ENCODE measurements at regions not wholly inside any gene's neighbourhood (a gene's known extent, or its start where the extent isn't known, plus 50 kb on each side); places are given as distances from the start of the nearest gene placed in this dataset.

GRCh38 chr22:48171271-48171691 is 1408.8 kb downstream of the TBC1D22A start:
- no peak for DNase-seq (ENCODE audit: low spot score)

DNA sequence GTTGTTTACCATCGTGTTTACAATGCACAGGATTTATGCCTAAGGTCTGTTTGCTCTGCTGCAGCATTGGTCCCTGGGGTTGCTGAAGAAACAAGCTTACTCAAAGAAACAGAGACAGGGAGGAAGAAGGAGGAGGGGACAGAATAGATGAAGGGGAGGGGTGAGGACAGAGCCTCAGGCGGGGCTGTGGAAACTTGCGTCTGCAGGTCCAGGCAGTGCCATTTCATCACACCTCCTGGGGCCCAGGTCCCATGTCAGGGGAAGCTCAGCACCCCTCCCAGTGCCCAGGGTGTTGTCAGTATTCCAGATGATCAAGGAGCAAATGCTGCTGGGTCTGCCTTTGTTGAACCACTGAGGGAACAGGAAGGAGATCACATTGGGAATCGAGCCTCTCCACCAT is 1406.8 kb downstream of the TBC1D22A start:
- no peak for DNase-seq (ENCODE audit: low spot score)

DNA sequence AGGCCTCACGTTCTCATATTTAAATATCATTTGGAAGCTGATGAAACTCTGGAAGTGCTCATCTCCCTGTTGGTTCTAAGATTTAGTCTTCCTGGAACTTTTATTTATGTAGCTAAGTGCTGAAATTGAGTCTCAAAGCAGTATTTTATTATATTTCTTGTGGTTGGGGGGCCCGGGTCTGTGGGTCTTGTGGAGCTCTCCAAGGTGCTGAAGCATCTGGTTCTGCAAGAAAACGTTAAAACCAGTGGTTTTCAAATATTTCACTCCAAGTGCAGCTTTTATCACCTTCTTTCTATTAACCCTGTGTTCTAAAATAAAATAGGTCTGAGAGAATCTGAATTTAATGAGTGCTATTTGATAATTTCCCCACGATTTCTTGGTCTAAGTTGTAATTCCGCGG is 1404.8 kb downstream of the TBC1D22A start:
- no peak for DNase-seq (ENCODE audit: low spot score)

- no peak for DNase-seq (ENCODE audit: low spot score)
These were observed 1398.8 kb downstream of the TBC1D22A start for GRCh38 chr22:48161298-48161697.

GRCh38 chr22:48157676-48158075 is 1395.2 kb downstream of the TBC1D22A start:
- no peak for DNase-seq (ENCODE audit: low spot score)

DNA sequence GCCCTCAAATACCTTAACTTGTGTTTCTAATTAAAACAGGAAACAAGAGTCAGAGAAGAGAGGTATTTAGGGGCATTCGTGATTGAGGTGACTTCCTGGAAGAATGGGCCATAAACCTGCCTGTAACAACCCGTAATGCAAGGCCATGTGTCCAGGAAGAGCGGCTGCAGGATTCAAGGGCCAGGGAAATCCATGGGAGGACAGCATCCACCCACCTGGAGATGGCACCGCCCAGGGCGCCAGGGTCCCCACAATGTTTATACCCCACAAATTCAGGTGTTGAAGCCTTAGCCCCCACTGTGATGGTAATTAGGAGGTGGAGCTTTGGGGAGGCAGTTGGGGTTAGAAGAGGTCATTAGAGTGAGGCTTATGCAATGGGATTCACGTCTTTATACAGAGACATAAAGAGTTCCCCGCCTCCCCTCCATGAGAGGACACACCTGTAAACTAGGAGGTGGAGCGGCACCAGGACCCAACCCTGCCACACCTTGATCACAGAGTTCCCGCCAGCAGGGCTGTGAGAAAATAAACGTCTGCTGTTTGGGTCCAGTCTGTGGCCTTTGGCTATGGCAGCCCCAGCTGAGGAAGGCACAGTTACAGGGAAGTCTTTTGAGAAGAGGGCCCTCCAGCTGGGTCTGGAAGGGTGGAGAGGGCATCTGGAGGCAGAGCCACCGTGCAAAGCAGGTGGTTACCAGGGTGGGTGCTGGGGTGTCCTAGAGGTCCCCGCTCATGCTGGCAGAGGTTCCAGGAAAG is 1394.3 kb downstream of the TBC1D22A start:
- DNase-seq (ENCODE audit: low spot score), result no peak

DNA sequence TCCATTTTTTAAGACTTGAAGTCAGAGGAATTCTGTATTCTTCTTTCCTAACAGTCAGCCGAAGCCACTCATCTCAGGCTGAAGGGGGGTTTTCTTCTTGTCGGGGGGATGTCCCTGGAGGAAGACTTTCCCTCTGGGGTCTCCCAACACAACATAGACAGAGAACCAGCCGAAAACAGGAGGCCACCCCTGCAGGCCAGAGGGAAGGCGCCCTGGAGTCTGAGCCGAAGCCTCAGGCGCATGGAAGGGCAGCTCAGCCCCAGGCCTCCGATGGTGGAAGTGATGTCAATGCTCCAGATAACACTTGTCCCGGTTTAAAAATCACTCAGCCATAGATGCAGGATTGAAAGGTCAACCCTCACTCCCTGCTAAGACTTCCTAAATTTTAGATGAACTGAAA is 1393.0 kb downstream of the TBC1D22A start:
- no peak for DNase-seq (ENCODE audit: low spot score)

- no peak for DNase-seq (ENCODE audit: low spot score)
These were observed 1392.4 kb downstream of the TBC1D22A start for GRCh38 chr22:48154943-48155240.

DNA sequence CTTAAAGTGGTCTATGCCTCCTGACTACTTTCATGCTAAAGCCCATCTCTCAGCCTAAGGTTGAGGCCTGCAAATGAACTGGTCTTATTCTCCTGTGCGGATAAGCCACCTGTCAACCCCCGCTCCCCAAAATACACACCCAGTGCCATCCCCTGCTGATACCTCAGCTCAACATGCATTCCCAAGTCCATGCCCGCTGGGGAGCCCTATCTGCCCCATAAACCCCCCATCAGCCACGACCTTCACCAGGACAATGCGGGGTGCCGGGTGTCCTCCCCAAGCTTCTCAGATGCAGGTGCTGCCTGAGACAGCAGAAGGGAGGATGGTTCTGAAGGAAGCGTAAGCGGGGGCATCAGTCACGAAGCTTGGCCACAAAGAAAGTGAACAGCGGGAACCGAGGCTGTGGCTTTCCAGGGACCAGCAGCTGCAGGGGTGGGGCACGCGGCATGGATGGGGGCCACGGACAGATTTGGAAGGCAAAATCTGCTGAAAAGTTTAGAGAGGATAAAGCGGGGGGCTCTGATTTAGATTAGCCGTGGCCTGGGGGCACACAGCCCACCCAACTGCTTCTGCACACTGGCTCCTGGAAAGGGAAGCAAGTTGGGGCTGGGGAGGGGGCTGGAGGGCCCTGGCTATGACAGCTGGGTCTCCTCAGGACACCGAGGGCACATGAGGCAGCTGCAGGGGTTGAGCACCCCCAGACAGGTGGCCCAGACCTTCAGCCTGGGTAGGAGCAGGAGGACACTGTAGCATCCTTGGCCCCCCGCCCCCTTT is 1391.9 kb downstream of the TBC1D22A start:
- no peak for DNase-seq (ENCODE audit: low spot score)

- DNase-seq (ENCODE audit: low spot score), result no peak
These were observed 1391.3 kb downstream of the TBC1D22A start for GRCh38 chr22:48153726-48154125.

DNA sequence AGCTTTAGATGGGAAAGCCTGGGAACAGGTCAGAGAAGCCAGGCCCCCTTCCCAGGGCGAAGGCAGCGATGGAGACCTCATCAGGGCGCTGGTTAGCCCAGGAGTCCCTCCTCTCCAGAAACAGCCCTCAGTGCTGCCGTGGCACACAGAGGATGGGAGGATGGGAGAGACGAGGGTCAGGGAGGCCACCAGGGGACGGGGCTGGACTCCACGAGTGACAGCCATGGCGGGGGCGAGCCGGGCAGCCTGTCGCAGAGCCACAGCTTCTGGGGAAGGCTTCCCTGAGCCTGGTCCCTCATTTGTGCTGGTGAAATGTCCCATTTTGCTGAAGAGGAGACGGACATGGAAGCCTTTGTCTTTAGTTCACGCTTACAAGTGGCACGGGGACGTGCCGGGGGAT is 1390.5 kb downstream of the TBC1D22A start:
- DNase-seq (ENCODE audit: low spot score), result no peak

DNA sequence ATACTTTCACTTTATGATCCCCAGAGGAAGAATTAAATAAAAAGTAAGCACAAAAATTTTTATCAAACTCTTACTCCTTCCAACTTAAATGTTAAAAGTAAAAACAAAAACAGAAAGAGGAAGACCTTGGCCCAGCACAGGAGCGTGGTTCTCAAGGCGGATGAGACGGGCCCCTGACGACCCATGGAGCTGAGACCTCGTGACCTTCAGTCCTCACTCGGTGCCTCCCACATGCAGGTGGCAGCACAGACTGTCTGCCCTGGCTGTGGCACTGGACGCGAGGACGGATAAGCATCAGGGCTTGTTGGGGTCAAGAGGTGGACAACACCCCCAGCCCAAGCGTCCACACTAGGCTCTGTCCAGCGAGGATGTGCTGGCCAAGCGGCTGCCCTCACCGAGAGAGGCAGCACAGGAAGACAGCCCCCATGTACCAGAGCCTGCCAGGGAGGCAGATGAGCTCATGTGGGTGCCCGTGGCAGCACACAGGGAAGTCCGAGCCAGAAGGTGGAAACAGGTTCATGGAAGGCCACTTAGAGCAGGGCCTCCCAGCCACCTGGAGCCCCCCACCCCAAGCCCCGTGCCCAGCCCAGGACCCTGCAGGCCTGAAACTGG is 1389.8 kb downstream of the TBC1D22A start:
- no peak for DNase-seq (ENCODE audit: low spot score)

DNA sequence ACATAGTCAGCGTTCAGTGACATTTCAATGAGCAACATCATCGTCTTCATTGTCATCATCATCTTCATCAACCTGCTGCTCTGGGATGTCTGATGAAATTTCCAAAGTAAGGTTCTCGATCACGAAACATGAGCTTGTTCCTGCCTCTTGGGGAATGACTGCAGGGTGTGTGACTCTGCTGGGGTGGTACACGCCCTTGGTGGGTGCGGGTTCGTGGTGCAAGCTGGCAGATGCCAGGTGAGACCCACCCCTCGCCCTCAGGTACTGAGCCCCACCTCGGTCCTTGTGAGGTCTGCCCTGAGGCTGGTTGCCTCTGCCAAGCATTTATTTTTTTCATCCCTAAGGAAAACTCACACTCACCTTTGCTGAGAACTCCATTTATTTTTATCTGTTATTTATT is 1389.2 kb downstream of the TBC1D22A start:
- DNase-seq (ENCODE audit: low spot score), result no peak

- no peak for DNase-seq (ENCODE audit: low spot score)
These were observed 1385.4 kb downstream of the TBC1D22A start for GRCh38 chr22:48147831-48148230.

DNA sequence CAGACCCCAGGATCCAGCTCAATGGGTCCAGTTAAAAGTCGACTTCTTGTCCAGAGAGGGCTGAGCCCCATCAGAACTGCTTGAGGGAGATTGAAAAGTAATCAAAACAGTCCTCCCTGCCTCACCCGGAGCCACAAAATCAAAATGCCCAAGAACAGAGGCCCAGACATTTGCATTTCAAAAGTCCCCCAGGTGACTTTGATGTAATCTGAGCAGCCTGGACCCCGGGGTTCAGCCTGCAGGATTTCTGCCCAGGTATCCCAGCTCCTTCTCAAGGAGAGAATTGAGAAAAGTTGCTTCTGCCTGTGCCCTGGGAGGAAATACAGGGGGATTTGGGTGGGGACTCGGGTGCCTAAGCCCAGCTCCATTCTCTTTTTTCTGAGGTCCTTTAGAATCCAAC is 1385.0 kb downstream of the TBC1D22A start:
- DNase-seq (ENCODE audit: low spot score), result no peak

GRCh38 chr22:48146426-48146825 is 1384.0 kb downstream of the TBC1D22A start:
- no peak for DNase-seq (ENCODE audit: low spot score)

- no peak for DNase-seq (ENCODE audit: low spot score)
These were observed 1383.3 kb downstream of the TBC1D22A start for GRCh38 chr22:48145738-48146137.

- DNase-seq (ENCODE audit: low spot score), result no peak
These were observed 1381.9 kb downstream of the TBC1D22A start for GRCh38 chr22:48144318-48144717.

DNA sequence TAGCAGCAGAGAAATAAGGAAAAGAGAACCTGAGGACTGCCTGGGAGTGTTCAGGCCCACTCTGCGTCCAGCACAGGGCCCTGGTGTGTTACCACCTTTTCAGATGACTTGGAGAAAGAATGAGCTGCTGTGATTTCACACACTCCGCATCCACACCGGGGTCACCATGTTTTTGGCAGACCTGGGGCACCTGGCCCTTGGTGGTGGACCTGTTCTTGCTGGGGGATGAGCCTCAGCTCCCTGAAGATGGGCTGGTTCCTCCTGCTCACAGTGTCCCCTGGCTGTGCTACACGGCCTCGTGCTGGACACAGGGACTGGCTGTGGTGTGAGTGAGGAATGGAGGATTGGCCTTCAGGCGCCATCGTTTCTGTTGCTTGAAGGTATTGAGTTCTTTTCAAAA is 1381.4 kb downstream of the TBC1D22A start:
- no peak for DNase-seq (ENCODE audit: low spot score)

DNA sequence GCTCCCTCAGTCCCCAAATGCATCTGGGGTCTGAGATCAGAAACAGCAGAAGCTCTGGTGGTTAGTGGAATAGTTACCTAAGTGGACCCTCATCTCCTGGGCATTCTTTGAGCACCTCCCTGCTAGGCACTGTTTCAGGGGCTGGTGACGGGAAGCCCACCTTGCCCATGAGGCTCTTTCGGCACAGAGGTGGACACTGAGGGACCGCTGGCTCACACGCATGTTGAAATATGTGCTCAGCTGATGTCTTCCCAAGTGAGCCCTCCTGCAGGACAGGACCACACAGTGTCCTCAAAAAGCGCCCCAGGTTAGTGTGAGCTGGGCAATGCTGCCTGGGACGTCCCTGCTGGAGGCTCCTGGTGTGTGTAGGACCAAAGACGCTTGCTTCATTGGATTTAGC is 1379.9 kb downstream of the TBC1D22A start:
- no peak for DNase-seq (ENCODE audit: low spot score)

GRCh38 chr22:48141301-48141700 is 1378.9 kb downstream of the TBC1D22A start:
- DNase-seq (ENCODE audit: low spot score), result no peak

- no peak for DNase-seq (ENCODE audit: low spot score)
These were observed 1377.9 kb downstream of the TBC1D22A start for GRCh38 chr22:48140261-48140813.

DNA sequence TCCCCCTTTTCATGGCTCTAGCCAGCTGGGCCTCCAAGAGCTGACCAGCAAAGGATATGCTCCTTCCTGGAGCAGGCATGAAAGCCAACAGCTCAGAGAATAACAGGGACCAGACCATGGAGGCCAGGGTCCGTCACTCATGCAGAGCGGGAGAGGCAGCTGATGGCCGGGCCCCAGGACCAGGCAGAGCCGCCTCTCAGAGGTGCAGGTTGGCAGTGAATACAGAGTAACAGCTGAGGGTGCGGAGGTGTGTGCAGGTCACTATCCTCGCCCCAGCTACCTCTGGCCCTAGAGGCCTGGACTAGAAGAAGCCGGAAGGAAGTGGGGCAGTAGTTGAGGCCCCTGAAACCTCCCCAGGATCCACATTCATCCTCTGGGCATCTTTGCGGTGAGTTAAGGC is 1377.3 kb downstream of the TBC1D22A start:
- no peak for DNase-seq (ENCODE audit: low spot score)
